GM19025 (cell line): ENCODE measurements at regions not wholly inside any gene's neighbourhood (a gene's known extent, or its start where the extent isn't known, plus 50 kb on each side); places are given as distances from the start of the nearest gene placed in this dataset.
A peak's percentile ranks its signal among the peaks of the same experiment; 100 is the strongest.

ENCODE experiments used
- ATAC-seq: cut with Tn5 transposase; IDR thresholded peaks from one replicate; pipeline ENCODE4 v1.9.1; 2021; ENCODE audit warnings: mild to moderate bottlenecking, low read depth, moderate library complexity; ENCODE audit not compliant: unreplicated experiment

- ATAC-seq = no peak
These were observed 395.2 kb upstream of the ARGLU1 start for GRCh38 chr13:106963151-106963550.

- ATAC-seq = no peak
These were observed 393.7 kb upstream of the ARGLU1 start for GRCh38 chr13:106961651-106962050.

GRCh38 chr13:106961216-106961615 lies 393.3 kb upstream of the ARGLU1 start:
- no peak for ATAC-seq

GRCh38 chr13:106958621-106959048 lies 390.7 kb upstream of the ARGLU1 start:
- no peak for ATAC-seq

- ATAC-seq = no peak
These were observed 374.6 kb upstream of the ARGLU1 start for GRCh38 chr13:106942563-106942962.

- ATAC-seq = no peak
These were observed 373.8 kb upstream of the ARGLU1 start for GRCh38 chr13:106941779-106942178.

- no peak for ATAC-seq
These were observed 359.5 kb upstream of the ARGLU1 start for GRCh38 chr13:106927421-106927820.

GRCh38 chr13:106922384-106922783 lies 354.4 kb upstream of the ARGLU1 start:
- ATAC-seq = no peak

GRCh38 chr13:106919638-106920037 lies 351.7 kb upstream of the ARGLU1 start:
- ATAC-seq = no peak

GRCh38 chr13:106919133-106919532 lies 351.2 kb upstream of the ARGLU1 start:
- ATAC-seq = no peak

- no peak for ATAC-seq
These were observed 350.6 kb upstream of the ARGLU1 start for GRCh38 chr13:106918557-106918860.

- peak; percentile 93 for ATAC-seq
These were observed 350.0 kb upstream of the ARGLU1 start for GRCh38 chr13:106917673-106918556.

- ATAC-seq = no peak
These were observed 349.2 kb upstream of the ARGLU1 start for GRCh38 chr13:106917024-106917571.

- no peak for ATAC-seq
These were observed 348.5 kb upstream of the ARGLU1 start for GRCh38 chr13:106916329-106916976.

GRCh38 chr13:106915146-106915545 lies 347.2 kb upstream of the ARGLU1 start:
- no peak for ATAC-seq

GRCh38 chr13:106911627-106912026 lies 343.7 kb upstream of the ARGLU1 start:
- ATAC-seq = no peak

GRCh38 chr13:106911020-106911419 lies 343.1 kb upstream of the ARGLU1 start:
- no peak for ATAC-seq

GRCh38 chr13:106906426-106906996 lies 338.6 kb upstream of the ARGLU1 start:
- ATAC-seq = no peak

- no peak for ATAC-seq
These were observed 337.6 kb upstream of the ARGLU1 start for GRCh38 chr13:106905380-106906162.

- no peak for ATAC-seq
These were observed 331.5 kb upstream of the ARGLU1 start for GRCh38 chr13:106899442-106899841.

- no peak for ATAC-seq
These were observed 330.3 kb upstream of the ARGLU1 start for GRCh38 chr13:106898231-106898630.
